Neural cell (in vitro differentiated cells): ENCODE measurements at regions not wholly inside any gene's neighbourhood (a gene's known extent, or its start where the extent isn't known, plus 50 kb on each side); places are given as distances from the start of the nearest gene placed in this dataset.

Source experiments
- H2AFZ ChIP-seq: fragments of 200-600, 300-800 bp; sonication (generic), shearing (Covaris generic); 2 replicates; pipeline ENCODE4 v1.6.0; 2014; ENCODE audit warnings: low read depth, mild to moderate bottlenecking, antibody characterized with exemption, low read length, moderate library complexity
- H3F3A ChIP-seq: fragments of 200-600 bp; shearing (Covaris generic); 2 replicates; pipeline ENCODE4 v1.6.1; 2016; ENCODE audit warnings: mild to moderate bottlenecking, moderate library complexity, mixed read lengths, antibody characterized with exemption, low read length; ENCODE audit not compliant: insufficient read depth, poor library complexity, severe bottlenecking
- H3K27ac ChIP-seq: fragments of 200-600, 300-800 bp; sonication (generic), shearing (Covaris generic); 2 replicates; pipeline ENCODE4 v1.5.1; 2014; ENCODE audit warnings: mild to moderate bottlenecking, low read length, moderate library complexity
- H3K27me3 ChIP-seq: fragments of 300-800, 200-600 bp; sonication (generic), shearing (Covaris generic); 2 replicates; pipeline ENCODE4 v1.6.0; 2014; ENCODE audit warnings: mild to moderate bottlenecking, low read depth, low read length, moderate library complexity; ENCODE audit not compliant: insufficient read depth
- H3K36me3 ChIP-seq: fragments of 300-800, 200-600 bp; sonication (generic), shearing (Covaris generic); 2 replicates; pipeline ENCODE4 v1.5.1; 2014; ENCODE audit warnings: mild to moderate bottlenecking, antibody characterized with exemption, low read length, moderate library complexity; ENCODE audit not compliant: insufficient read depth
- H3K4me2 ChIP-seq: fragments of 300-800, 200-600 bp; sonication (generic), shearing (Covaris generic); 2 replicates; pipeline ENCODE4 v1.6.0; 2014; ENCODE audit warnings: mild to moderate bottlenecking, low read length
- H3K4me3 ChIP-seq: fragments of 300-800, 200-600 bp; sonication (generic), shearing (Covaris generic); 2 replicates; pipeline ENCODE4 v1.5.1; 2014; ENCODE audit warnings: mild to moderate bottlenecking, low read length, moderate library complexity
- H3K79me2 ChIP-seq: fragments of 200-600 bp; shearing (Covaris generic); replicated peaks from 2 replicates; pipeline ENCODE4 v1.6.0; 2014; ENCODE audit warnings: mild to moderate bottlenecking, low read length, moderate library complexity; ENCODE audit not compliant: insufficient read depth
- H3K9ac ChIP-seq: fragments of 300-800, 200-600 bp; sonication (generic), shearing (Covaris generic); 2 replicates; pipeline ENCODE4 v1.6.1; 2016; ENCODE audit warnings: mild to moderate bottlenecking, low read length, mixed read lengths
- H3K9me2 ChIP-seq: fragments of 200-600 bp; shearing (Covaris generic); 2 replicates; pipeline ENCODE4 v1.6.1; 2016; ENCODE audit warnings: mild to moderate bottlenecking, low read length, mixed read lengths; ENCODE audit not compliant: insufficient read depth
- H3K9me3 ChIP-seq: fragments of 200-600, 300-800 bp; sonication (generic), shearing (Covaris generic); 2 replicates; pipeline ENCODE4 v1.6.1; 2016; ENCODE audit warnings: mild to moderate bottlenecking, mixed run types, low read length, moderate library complexity, mixed read lengths
- H4K20me1 ChIP-seq: fragments of 200-600 bp; shearing (Covaris generic); 2 replicates; pipeline ENCODE4 v1.6.1; 2016; ENCODE audit warnings: mild to moderate bottlenecking, mixed run types; ENCODE audit not compliant: insufficient read depth
- CTCF ChIP-seq: fragments of 450-650 bp; IDR thresholded peaks from 2 replicates; pipeline ENCODE4 v1.5.1; 2014; ENCODE audit warnings: antibody characterized with exemption, mild to moderate bottlenecking, moderate library complexity; ENCODE audit not compliant: poor library complexity, severe bottlenecking
- EP300 ChIP-seq: fragments of 450-650 bp; conservative IDR thresholded peaks from 2 replicates; pipeline ENCODE4 v1.6.1; 2014; ENCODE audit warnings: antibody characterized with exemption, mild to moderate bottlenecking, moderate library complexity; ENCODE audit not compliant: poor library complexity, severe bottlenecking
- EZH2 ChIP-seq: fragments of 200-600, 300-800 bp; shearing (Covaris generic), sonication (generic); IDR thresholded peaks from 2 replicates; pipeline ENCODE4 v1.6.1; 2014; ENCODE audit warnings: antibody characterized with exemption, low read length, borderline replicate concordance, mild to moderate bottlenecking; ENCODE audit not compliant: insufficient read depth, poor library complexity, severe bottlenecking
- MXI1 ChIP-seq: fragments of 450-650 bp; conservative IDR thresholded peaks from 2 replicates; pipeline ENCODE4 v1.6.1; 2014; ENCODE audit warnings: antibody characterized with exemption, mild to moderate bottlenecking; ENCODE audit not compliant: poor library complexity, severe bottlenecking
- POLR2AphosphoS5 ChIP-seq: IDR thresholded peaks from 2 replicates; pipeline ENCODE4 v1.6.1; 2012
- REST ChIP-seq: IDR thresholded peaks from 2 replicates; pipeline ENCODE4 v1.6.1; 2012; ENCODE audit warnings: borderline replicate concordance
- SMC3 ChIP-seq: fragments of 450-650 bp; conservative IDR thresholded peaks from 2 replicates; pipeline ENCODE4 v1.6.1; 2014; ENCODE audit warnings: antibody characterized with exemption, mild to moderate bottlenecking, moderate library complexity; ENCODE audit not compliant: poor library complexity
- TAF1 ChIP-seq: IDR thresholded peaks from 2 replicates; pipeline ENCODE4 v1.6.1; 2012; ENCODE audit warnings: low read depth

GRCh38 chr3:67998281-67998680, 343.9 kb upstream of the SUCLG2 start:
- H3K27ac ChIP-seq = no peak overlapping the region

GRCh38 chr3:67995206-67995605, 340.8 kb upstream of the SUCLG2 start:
- Histone ChIP-seq H3K9me2 (no peaks in the 10 kb centered on the region), H4K20me1 (no peaks in the 10 kb centered on the region), H3K27ac (no peak overlapping the region), H3K4me3 (no peak overlapping the region), H3K9ac (no peak overlapping the region), H3K9me3 (no peaks in the 10 kb centered on the region), H3K36me3 (no peaks in the 10 kb centered on the region), H3K27me3 (no peaks in the 10 kb centered on the region), H2AFZ (no peak overlapping the region), H3F3A (no peaks in the 10 kb centered on the region), H3K79me2 (no peaks in the 10 kb centered on the region), H3K4me2 (no peak overlapping the region)
- TF ChIP-seq EZH2 = no peak

More at GRCh38 chr3:67998281-67998680, 343.9 kb upstream of the SUCLG2 start:
- no peaks in the 10 kb centered on the region for H3K27me3 ChIP-seq
- no peaks in the 10 kb centered on the region for H4K20me1 ChIP-seq
- H3K4me3 ChIP-seq = no peak overlapping the region
- no peaks in the 10 kb centered on the region for H3K9me3 ChIP-seq
- H3F3A ChIP-seq = peaks cover 2% of the 10 kb centered on the region
- no peaks in the 10 kb centered on the region for H3K36me3 ChIP-seq
- no peak overlapping the region for H3K4me2 ChIP-seq
- no peak overlapping the region for H2AFZ ChIP-seq
- H3K9ac ChIP-seq = no peak overlapping the region
- H3K79me2 ChIP-seq = no peaks in the 10 kb centered on the region
- no peak for TF ChIP-seq TAF1
- no peak for TF ChIP-seq CTCF
- no peak for TF ChIP-seq REST
- no peak for TF ChIP-seq POLR2AphosphoS5
- TF ChIP-seq SMC3 = no peak
- no peak for TF ChIP-seq EZH2
- TF ChIP-seq EP300 = no peak
- no peak for TF ChIP-seq MXI1
- no peaks in the 10 kb centered on the region for H3K9me2 ChIP-seq

- Histone ChIP-seq H3K4me3 (no peak overlapping the region), H3K27ac (no peak overlapping the region), H2AFZ (no peak overlapping the region), H3K9me2 (no peaks in the 10 kb centered on the region), H4K20me1 (no peaks in the 10 kb centered on the region), H3K9ac (no peak overlapping the region), H3K9me3 (no peaks in the 10 kb centered on the region), H3K36me3 (no peaks in the 10 kb centered on the region), H3K4me2 (no peak overlapping the region), H3K79me2 (no peaks in the 10 kb centered on the region), H3K27me3 (no peaks in the 10 kb centered on the region), H3F3A (peaks cover 6% of the 10 kb centered on the region)
- no peak for TF ChIP-seq SMC3
Measured at GRCh38 chr3:67986706-67987105, 332.3 kb upstream of the SUCLG2 start.
